ENCODE measurements at regions not wholly inside any gene's neighbourhood (a gene's known extent, or its start where the extent isn't known, plus 50 kb on each side); places are given as distances from the start of the nearest gene placed in this dataset.
A peak's percentile ranks its signal among the peaks of the same experiment; 100 is the strongest.

DNA sequence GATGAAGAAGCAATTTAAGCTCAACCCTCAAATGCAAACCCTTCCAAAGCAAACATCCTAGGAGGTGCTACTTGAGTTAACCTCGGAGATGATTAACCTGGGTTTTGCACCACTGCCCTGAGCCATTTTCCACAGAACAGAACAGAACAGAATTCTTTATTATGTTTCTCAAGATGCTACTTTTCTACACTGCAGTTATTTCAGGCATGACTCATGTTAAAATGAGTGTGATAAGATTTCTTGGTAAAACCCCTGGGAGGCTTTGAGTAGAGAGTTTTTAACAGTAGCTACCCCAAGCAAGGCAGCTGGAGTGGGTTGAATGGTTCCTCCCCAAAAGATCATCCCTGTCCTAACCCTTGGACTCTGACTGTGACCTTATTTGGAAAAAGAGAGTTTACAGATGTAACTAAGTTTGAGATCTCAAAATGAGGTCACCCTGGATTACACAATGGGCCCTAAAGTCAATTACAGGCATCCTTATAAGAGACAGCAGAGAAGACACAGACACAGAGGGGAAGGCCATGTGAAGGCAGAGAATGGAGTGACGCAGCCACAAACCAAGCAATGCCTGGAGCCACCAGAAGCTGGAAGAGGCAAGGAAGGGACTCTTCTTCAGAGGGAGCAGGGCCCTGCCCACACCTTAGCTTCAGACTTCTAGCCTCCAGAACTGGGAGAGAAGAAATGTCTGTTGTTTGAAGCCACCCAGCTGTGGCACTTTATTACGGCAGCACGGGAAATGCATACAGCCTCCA lies 153.4 kb downstream of the ETS2 start:
- peak; percentile 79 for DNase-seq (ENCODE audit: low read depth)

- DNase-seq (ENCODE audit: low read depth), result no peak
Observed at GRCh38 chr21:38958323-38958705, 152.6 kb downstream of the ETS2 start.

- DNase-seq (ENCODE audit: low read depth), result no peak
Observed at GRCh38 chr21:38957575-38958322, 152.0 kb downstream of the ETS2 start.

DNA sequence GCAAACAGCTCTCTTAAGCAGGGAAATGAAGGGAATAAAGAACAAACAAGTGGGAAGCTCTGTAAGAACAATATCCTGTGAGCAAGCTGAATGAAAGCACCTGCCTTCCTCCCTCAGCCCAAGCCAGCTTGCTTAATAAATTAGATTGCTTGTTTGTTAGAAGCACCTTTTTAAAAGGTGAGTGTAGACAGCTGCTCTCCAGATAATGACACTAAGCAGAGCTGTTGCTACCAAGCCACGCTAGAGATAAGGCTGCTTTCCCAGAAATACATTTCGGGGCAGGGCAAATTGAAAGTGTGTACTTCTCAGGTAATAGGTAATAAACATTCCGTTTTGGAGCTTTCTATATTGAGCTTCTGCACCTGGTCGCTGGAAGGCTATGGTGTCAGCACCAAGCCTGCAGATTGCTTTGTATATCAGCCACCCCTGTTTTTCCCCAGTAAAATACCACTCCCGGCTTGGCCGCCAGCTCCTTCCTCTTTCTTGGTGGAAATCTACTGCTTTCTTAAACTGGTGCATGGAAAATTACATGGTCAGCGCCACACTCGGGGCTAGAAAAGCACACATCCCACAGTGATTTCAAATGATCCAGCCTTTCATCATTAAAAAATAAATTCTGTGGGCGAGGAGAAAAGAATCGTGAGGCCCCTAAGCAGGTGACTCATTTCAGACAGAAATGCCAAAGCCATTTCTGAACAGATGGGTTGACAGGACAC lies 151.3 kb downstream of the ETS2 start:
- DNase-seq (ENCODE audit: low read depth), result no peak

GRCh38 chr21:38956521-38956855 lies 150.8 kb downstream of the ETS2 start:
- no peak for DNase-seq (ENCODE audit: low read depth)

- no peak for DNase-seq (ENCODE audit: low read depth)
Observed at GRCh38 chr21:38956007-38956406, 150.3 kb downstream of the ETS2 start.

DNA sequence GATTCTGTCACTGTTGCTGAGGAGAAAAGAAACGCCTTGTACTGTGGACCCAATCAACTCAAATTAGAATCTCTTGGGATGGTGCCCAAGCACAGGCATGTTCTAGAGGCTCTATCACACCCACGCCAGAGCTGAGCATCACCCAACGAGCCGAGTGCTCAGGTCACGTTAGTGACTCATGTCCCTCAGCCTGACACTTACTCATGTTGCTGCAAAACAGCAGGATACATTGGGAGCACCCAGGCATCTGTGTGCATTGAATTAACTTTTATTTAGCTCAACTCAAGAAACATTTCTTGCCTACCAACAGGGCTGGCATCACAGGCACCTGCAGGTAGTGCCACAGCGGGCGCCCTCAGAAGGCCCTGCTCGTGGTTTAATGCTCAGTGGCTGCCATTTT lies 149.8 kb downstream of the ETS2 start:
- peak; percentile 65 for DNase-seq (ENCODE audit: low read depth)

DNA sequence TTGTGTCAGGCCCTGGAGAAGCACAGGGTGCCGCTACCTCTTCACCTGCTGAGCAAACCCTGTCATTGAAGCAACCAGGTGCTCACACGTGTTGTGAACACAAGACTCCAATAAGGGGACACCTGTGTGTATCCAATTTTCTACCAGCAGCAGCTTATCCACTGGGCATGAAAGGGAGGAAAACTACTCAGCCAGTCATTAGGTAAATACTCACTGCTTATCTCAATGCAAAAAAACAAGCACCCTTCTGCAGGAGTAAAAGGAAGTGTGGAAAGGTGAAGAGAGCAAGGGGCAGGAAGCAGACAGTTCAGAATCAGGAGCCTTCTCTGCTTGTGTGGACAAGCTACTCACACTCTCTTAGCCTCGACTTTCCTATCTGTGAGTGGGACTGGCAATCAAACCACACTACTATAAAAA lies 148.9 kb downstream of the ETS2 start:
- no peak for DNase-seq (ENCODE audit: low read depth)

DNA sequence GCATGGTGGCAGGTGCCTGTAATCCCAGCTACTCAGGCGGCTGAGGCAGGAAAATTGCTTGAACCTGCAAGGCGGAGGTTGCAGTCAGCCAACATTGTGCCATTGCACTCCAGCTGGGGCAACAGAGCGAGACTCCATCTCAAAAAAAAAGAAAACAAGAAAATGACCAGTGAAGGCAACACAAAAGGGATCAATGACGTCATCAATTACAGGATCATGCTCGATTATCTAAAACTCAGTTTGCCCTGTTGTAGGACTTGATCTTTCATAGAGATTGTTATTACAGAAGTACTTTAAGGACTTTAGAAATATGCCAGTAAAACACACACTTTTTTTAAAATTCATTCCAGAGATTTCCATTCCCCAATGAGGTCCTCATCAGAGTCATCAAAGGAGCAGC lies 147.8 kb downstream of the ETS2 start:
- DNase-seq (ENCODE audit: low read depth), result no peak

- no peak for DNase-seq (ENCODE audit: low read depth)
Observed at GRCh38 chr21:38952890-38953289, 147.2 kb downstream of the ETS2 start.

GRCh38 chr21:38951095-38951730 lies 145.5 kb downstream of the ETS2 start:
- DNase-seq (ENCODE audit: low read depth), result no peak

DNA sequence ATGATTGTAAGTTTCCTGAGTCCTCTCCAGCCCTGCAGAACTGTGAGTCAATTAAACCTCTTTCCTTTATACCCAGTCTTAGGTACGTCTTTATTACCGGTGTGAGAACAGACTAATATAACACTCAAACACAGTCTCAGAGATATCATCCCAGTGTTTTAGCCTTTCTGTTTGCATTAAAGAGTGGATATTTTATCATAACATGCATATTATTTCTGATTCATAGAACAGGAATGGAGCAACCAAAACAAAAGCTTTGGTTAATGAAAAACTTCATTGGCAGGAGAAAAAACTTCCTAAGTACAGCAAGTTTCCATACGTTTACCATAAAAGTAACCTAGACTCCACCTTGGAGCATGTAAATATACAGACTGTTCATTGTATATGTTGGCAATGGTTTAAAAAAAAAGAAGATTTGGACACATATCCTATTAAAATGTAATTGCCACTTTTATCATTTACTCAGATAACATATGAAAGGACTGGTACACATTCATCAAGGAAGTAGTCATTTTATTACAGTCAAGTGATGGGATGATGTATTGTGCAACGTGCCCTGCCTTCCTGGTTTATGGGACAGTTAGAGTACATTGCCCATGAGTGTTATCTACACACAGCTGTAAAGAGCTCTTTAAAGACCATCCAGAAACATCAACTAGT lies 144.8 kb downstream of the ETS2 start:
- peak; percentile 40 for DNase-seq (ENCODE audit: low read depth)

GRCh38 chr21:38949070-38949380 lies 143.3 kb downstream of the ETS2 start:
- no peak for DNase-seq (ENCODE audit: low read depth)

DNA sequence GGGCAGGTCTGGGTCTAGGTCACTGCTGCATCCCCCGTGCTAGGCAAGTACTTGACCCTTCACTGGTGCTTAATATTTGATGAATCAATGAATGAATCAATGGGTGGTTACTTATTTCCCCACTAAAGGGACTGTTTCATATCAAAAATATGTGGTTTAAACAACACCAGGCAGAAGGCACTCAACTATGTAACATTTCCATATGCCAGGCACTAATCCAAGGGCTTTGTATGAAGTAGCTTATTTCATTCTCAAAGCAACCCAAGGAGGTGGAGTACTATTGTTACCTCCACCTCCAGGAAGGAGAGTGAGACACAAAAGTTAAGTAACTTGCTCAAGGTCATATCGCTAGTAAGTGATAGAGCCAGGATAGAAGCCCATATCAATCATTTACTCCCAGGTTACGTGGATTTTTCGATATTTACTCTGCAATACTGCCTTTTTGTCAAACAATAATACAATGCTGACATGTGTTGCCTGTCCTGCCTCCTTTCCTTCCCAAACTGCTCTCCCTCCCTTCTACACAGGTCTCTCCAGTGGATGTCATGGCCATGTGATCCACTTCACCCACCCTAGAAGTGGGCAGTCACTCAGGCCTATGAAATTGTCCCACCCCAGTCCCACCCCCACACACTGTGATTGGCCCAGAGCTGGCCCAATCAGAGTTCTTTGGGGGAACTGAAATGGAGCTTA lies 142.8 kb downstream of the ETS2 start:
- DNase-seq (ENCODE audit: low read depth), result no peak

- no peak for DNase-seq (ENCODE audit: low read depth)
Observed at GRCh38 chr21:38945545-38946245, 140.0 kb downstream of the ETS2 start.

DNA sequence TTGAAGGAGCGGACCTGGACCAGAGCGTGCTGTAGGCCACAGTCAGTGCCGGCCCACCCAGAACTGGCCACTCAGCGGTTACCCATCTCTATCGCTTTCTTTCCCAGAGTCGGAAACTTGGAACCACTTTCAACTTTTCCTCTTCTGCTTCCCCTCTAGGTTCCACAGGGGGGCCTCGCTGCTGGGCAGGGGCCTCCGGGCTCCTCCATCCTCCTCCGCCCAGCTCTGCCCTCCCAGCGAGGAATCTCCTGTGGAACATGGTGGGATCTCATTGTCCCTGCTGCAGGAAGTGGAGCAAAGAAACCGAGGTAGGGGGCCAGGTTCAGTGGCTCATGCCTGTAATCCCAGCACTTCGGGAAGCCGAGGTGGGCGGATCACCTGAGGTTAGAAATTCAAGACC lies 139.2 kb downstream of the ETS2 start:
- no peak for DNase-seq (ENCODE audit: low read depth)

GRCh38 chr21:38944402-38944801 lies 138.7 kb downstream of the ETS2 start:
- DNase-seq (ENCODE audit: low read depth), result no peak

- no peak for DNase-seq (ENCODE audit: low read depth)
Observed at GRCh38 chr21:38942748-38943211, 137.1 kb downstream of the ETS2 start.

DNA sequence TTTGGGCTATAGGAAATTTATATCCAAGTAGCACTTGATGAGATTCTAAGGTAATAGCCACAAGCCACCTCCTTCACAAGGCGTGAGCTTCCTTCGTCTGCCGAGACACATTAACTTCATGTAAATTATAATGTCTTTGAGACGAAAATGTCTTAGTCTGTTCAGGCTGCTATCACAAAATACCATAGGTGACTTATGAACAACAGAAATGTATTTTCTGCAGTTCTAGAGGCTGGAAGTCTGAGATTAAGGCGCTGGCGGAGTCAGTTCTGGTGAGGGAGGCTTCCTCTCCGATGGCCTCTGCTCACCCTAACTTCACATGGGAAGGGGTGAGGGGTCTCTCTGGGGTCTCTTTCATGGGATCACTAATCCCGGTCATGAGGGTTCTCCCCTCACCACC lies 133.0 kb downstream of the ETS2 start:
- no peak for DNase-seq (ENCODE audit: low read depth)

DNA sequence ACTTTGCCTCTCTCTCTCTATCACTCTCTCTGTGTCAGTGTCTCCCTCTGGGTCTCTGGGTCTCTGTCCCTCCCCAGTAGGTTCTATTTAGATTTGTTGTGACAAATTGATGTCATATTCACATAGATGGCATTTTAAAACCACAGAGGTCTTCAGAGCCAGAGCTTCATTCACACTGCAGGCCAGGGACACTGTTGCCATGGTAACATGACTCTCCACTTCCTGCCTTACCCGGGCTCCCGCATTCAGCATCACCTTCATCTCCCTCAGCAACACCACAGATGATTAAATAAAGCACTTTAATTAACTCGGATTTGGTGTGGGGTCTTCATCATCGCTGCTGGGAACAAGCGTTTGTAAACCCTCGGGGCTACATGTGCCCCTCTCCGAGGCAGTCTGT lies 132.6 kb downstream of the ETS2 start:
- DNase-seq (ENCODE audit: low read depth), result no peak

DNA sequence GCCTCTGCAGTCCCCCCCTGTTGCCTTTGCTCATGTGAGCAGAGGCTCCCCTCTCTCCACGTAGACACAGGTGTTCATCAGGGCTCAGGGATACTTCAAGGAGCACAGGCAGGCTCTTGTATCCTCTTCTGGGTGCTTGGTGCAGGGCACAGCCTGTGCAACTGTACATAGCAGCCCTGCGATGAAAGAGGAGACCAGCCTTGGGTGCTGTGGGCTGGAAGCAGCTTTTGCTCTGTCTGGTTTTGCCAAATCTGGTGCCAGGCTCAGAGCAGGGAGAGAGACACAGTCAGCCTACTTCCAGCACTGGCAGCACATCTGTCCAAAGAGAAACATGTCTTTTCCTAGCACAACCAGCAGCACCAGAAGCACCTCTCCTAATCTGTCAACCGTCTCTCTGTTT lies 132.1 kb downstream of the ETS2 start:
- no peak for DNase-seq (ENCODE audit: low read depth)
